GM12891 (cell line): ENCODE measurements at regions not wholly inside any gene's neighbourhood (a gene's known extent, or its start where the extent isn't known, plus 50 kb on each side); places are given as distances from the start of the nearest gene placed in this dataset.

Experiments used
- POLR2A ChIP-seq: IDR thresholded peaks from 2 replicates; pipeline ENCODE4 v1.6.1; 2011; ENCODE audit warnings: low read depth, low read length, control low read depth
- POLR2AphosphoS5 ChIP-seq: IDR thresholded peaks from 2 replicates; pipeline ENCODE4 v1.6.1; 2011; ENCODE audit warnings: low read depth, low read length, control low read depth

DNA sequence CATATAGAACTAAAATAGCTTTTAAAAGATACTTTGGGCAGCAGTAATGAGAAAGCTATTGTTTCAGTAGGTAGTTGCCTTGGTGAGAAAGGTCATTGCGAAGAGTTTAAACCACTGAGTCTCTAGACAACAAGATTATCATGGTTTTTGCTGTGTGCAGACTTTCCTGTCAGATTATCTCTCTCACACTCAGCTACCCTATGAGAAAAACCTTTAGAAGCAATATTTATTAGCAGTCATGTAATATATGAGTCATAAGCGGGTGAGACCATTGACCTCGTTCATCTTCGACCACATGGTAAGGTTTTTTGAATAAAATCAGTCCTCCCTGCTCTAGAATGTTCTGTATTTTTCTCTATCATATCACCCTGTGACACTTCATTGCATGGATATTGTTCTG, 59.9 kb downstream of the GPR65 start:
- TF ChIP-seq POLR2A: no peak
- no peak for TF ChIP-seq POLR2AphosphoS5
